ENCODE measurements at regions not wholly inside any gene's neighbourhood (a gene's known extent, or its start where the extent isn't known, plus 50 kb on each side); places are given as distances from the start of the nearest gene placed in this dataset.

GRCh38 chr15:29337156-29337959 lies 67.7 kb upstream of the NSMCE3 start:
- Mint-ChIP-seq H3K4me3 (no peak overlapping the region), H3K4me1 (no peaks in the 10 kb centered on the region), H3K9me3 (no peaks in the 10 kb centered on the region), H3K27me3 (peaks cover 1 to 3% of the 10 kb centered on the region in 2 donors), H3K27ac (no peak overlapping the region), H3K36me3 (no peaks in the 10 kb centered on the region)
- DNase-seq, result no peak
- H3K9me3 ChIP-seq (ENCODE audit: control insufficient read depth in 1 of 2, low read length in 2 of 2), result no peaks in the 10 kb centered on the region
- H3K27me3 ChIP-seq (ENCODE audit: insufficient read depth, low read length), result no peaks in the 10 kb centered on the region
- no peaks in the 10 kb centered on the region for H3K4me1 ChIP-seq (ENCODE audit: insufficient read depth, low read length)
- H3K36me3 ChIP-seq (ENCODE audit: insufficient read depth, low read length), result no peaks in the 10 kb centered on the region
- CTCF ChIA-PET (ENCODE audit: partially characterized antibody), result no interaction called here
- H3K27ac ChIP-seq (ENCODE audit: low read depth, low read length), result no peak overlapping the region
- intact Hi-C loops (cut with micrococcal nuclease), result no loop called here
- no peak overlapping the region for H3K4me3 ChIP-seq (ENCODE audit: low read length in 2 of 2)
- POLR2A ChIA-PET (ENCODE audit: partially characterized antibody), result no interaction called here

DNA sequence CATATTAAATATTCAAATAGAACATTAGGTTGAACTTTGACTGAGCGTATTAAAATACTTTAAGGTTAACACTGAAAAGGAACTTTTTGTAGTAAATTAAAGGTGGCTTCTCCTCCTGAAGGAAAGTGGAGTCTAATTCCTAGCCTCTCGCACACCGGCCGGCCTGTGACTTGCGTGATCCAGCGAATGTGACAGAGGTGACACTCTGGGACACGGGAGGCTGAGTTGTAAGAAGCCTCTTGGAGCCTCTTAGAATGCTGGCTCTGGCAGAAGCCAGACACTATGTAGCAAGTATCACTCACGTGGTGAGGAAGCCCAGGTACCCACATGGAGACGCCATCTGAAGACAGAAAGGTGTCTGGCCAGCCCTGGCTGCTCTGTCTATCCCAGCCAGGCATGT lies 64.9 kb upstream of the NSMCE3 start:
- no peaks in the 10 kb centered on the region for H3K36me3 Mint-ChIP-seq
- H3K27ac Mint-ChIP-seq, result no peak overlapping the region
- DNase-seq, result no peak
- Histone ChIP-seq H3K4me1 (ENCODE audit: insufficient read depth, low read length) (no peaks in the 10 kb centered on the region), H3K27me3 (ENCODE audit: insufficient read depth, low read length) (no peaks in the 10 kb centered on the region), H3K4me3 (ENCODE audit: low read length in 2 of 2) (no peak overlapping the region), H3K27ac (ENCODE audit: low read depth, low read length) (no peak overlapping the region), H3K9me3 (ENCODE audit: control insufficient read depth in 1 of 2, low read length in 2 of 2) (no peaks in the 10 kb centered on the region), H3K36me3 (ENCODE audit: insufficient read depth, low read length) (no peaks in the 10 kb centered on the region)
- no peak overlapping the region for H3K4me3 Mint-ChIP-seq
- ChIA-PET CTCF (ENCODE audit: partially characterized antibody) (no interaction called here), POLR2A (ENCODE audit: partially characterized antibody) (no interaction called here)
- intact Hi-C loops (cut with micrococcal nuclease), result no loop called here
- no peaks in the 10 kb centered on the region for H3K9me3 Mint-ChIP-seq
- H3K27me3 Mint-ChIP-seq, result peaks cover 1 to 6% of the 10 kb centered on the region in 2 donors
- H3K4me1 Mint-ChIP-seq, result no peaks in the 10 kb centered on the region

GRCh38 chr15:29333261-29333660 lies 63.6 kb upstream of the NSMCE3 start:
- H3K27ac ChIP-seq (ENCODE audit: low read depth, low read length), result no peak overlapping the region
- H3K9me3 ChIP-seq (ENCODE audit: control insufficient read depth in 1 of 2, low read length in 2 of 2), result no peaks in the 10 kb centered on the region
- POLR2A ChIA-PET (ENCODE audit: partially characterized antibody), result no interaction called here
- no peaks in the 10 kb centered on the region for H3K36me3 ChIP-seq (ENCODE audit: insufficient read depth, low read length)
- CTCF ChIA-PET (ENCODE audit: partially characterized antibody), result no interaction called here
- DNase-seq, result no peak
- H3K4me3 ChIP-seq (ENCODE audit: low read length in 2 of 2), result no peak overlapping the region
- H3K4me1 ChIP-seq (ENCODE audit: insufficient read depth, low read length), result no peaks in the 10 kb centered on the region
- Mint-ChIP-seq H3K36me3 (no peaks in the 10 kb centered on the region), H3K4me3 (no peak overlapping the region), H3K9me3 (no peaks in the 10 kb centered on the region), H3K4me1 (no peaks in the 10 kb centered on the region), H3K27ac (no peak overlapping the region), H3K27me3 (peaks cover 1 to 9% of the 10 kb centered on the region in 2 donors)
- H3K27me3 ChIP-seq (ENCODE audit: insufficient read depth, low read length), result no peaks in the 10 kb centered on the region
- intact Hi-C loops (cut with micrococcal nuclease), result no loop called here

- Mint-ChIP-seq H3K36me3 (no peaks in the 10 kb centered on the region), H3K4me1 (no peaks in the 10 kb centered on the region), H3K4me3 (no peak overlapping the region), H3K27me3 (peaks cover 4 to 9% of the 10 kb centered on the region in 2 donors), H3K27ac (no peak overlapping the region), H3K9me3 (peaks cover 0 to 4% (median 1%) of the 10 kb centered on the region in 8 donors)
- no peaks in the 10 kb centered on the region for H3K36me3 ChIP-seq (ENCODE audit: insufficient read depth, low read length)
- H3K4me3 ChIP-seq (ENCODE audit: low read length in 2 of 2), result no peak overlapping the region
- ChIA-PET POLR2A (ENCODE audit: partially characterized antibody) (no interaction called here), CTCF (ENCODE audit: partially characterized antibody) (no interaction called here)
- H3K4me1 ChIP-seq (ENCODE audit: insufficient read depth, low read length), result no peaks in the 10 kb centered on the region
- H3K9me3 ChIP-seq (ENCODE audit: control insufficient read depth in 1 of 2, low read length in 2 of 2), result no peaks in the 10 kb centered on the region
- no peaks in the 10 kb centered on the region for H3K27me3 ChIP-seq (ENCODE audit: insufficient read depth, low read length)
- H3K27ac ChIP-seq (ENCODE audit: low read depth, low read length), result no peak overlapping the region
- DNase-seq, result no peak
- intact Hi-C loops (cut with micrococcal nuclease), result no loop called here
Observed at GRCh38 chr15:29331669-29332068, 62.0 kb upstream of the NSMCE3 start.

GRCh38 chr15:29331071-29331470 lies 61.4 kb upstream of the NSMCE3 start:
- Histone ChIP-seq H3K9me3 (ENCODE audit: control insufficient read depth in 1 of 2, low read length in 2 of 2) (no peaks in the 10 kb centered on the region), H3K4me1 (ENCODE audit: insufficient read depth, low read length) (no peaks in the 10 kb centered on the region), H3K27ac (ENCODE audit: low read depth, low read length) (no peak overlapping the region), H3K36me3 (ENCODE audit: insufficient read depth, low read length) (no peaks in the 10 kb centered on the region), H3K27me3 (ENCODE audit: insufficient read depth, low read length) (no peaks in the 10 kb centered on the region), H3K4me3 (ENCODE audit: low read length in 2 of 2) (no peak overlapping the region)
- Mint-ChIP-seq H3K36me3 (no peaks in the 10 kb centered on the region), H3K4me3 (no peak overlapping the region), H3K4me1 (no peaks in the 10 kb centered on the region), H3K27ac (no peak overlapping the region), H3K27me3 (peaks cover 4 to 9% of the 10 kb centered on the region in 2 donors), H3K9me3 (peaks cover under 1 to 10% (median 6%) of the 10 kb centered on the region in 8 donors)
- intact Hi-C loops (cut with micrococcal nuclease), result no loop called here
- no peak for DNase-seq
- CTCF ChIA-PET (ENCODE audit: partially characterized antibody), result no interaction called here
- POLR2A ChIA-PET (ENCODE audit: partially characterized antibody), result no interaction called here

- Mint-ChIP-seq H3K4me3 (no peak overlapping the region), H3K27me3 (peaks cover 10 to 14% of the 10 kb centered on the region in 2 donors), H3K9me3 (peaks cover 5 to 42% (median 28%) of the 10 kb centered on the region in 8 donors), H3K4me1 (no peaks in the 10 kb centered on the region), H3K36me3 (no peaks in the 10 kb centered on the region), H3K27ac (no peak overlapping the region)
- no peak for DNase-seq
- Histone ChIP-seq H3K27ac (ENCODE audit: low read depth, low read length) (no peak overlapping the region), H3K4me3 (ENCODE audit: low read length in 2 of 2) (no peak overlapping the region), H3K27me3 (ENCODE audit: insufficient read depth, low read length) (no peaks in the 10 kb centered on the region), H3K36me3 (ENCODE audit: insufficient read depth, low read length) (no peaks in the 10 kb centered on the region), H3K4me1 (ENCODE audit: insufficient read depth, low read length) (no peaks in the 10 kb centered on the region), H3K9me3 (ENCODE audit: control insufficient read depth in 1 of 2, low read length in 2 of 2) (no peaks in the 10 kb centered on the region)
- ChIA-PET CTCF (ENCODE audit: partially characterized antibody) (no interaction called here), POLR2A (ENCODE audit: partially characterized antibody) (no interaction called here)
- intact Hi-C loops (cut with micrococcal nuclease), result no loop called here
Observed at GRCh38 chr15:29324746-29325145, 55.1 kb upstream of the NSMCE3 start.

DNA sequence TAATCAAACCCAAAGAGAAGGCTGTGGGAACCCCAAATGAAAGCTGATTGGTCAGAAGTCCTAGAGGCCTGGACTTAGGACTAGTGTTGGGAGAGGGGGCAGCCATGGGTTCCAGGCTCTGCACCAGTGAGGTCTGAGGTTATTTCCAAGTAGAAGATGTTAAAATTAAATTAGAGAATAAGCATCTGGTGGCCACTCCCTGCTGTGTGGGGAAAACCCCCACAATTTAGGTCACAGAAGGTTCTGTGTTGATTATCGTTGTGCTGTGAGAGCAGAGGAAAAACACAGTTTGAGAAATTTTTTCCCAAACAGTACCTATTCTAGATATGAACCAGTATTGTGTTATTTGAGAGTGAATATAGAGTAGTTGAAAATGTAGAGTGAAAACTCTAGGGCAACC lies 53.9 kb upstream of the NSMCE3 start:
- Mint-ChIP-seq H3K36me3 (no peaks in the 10 kb centered on the region), H3K4me1 (no peaks in the 10 kb centered on the region), H3K4me3 (no peak overlapping the region), H3K27ac (no peak overlapping the region), H3K27me3 (peaks cover 7 to 14% of the 10 kb centered on the region in 2 donors), H3K9me3 (peaks cover 5 to 42% (median 29%) of the 10 kb centered on the region in 8 donors)
- CTCF ChIA-PET (ENCODE audit: partially characterized antibody), result no interaction called here
- no peak overlapping the region for H3K4me3 ChIP-seq (ENCODE audit: low read length in 2 of 2)
- POLR2A ChIA-PET (ENCODE audit: partially characterized antibody), result no interaction called here
- DNase-seq, result no peak
- no peak overlapping the region for H3K27ac ChIP-seq (ENCODE audit: low read depth, low read length)
- H3K9me3 ChIP-seq (ENCODE audit: control insufficient read depth in 1 of 2, low read length in 2 of 2), result no peaks in the 10 kb centered on the region
- no peaks in the 10 kb centered on the region for H3K36me3 ChIP-seq (ENCODE audit: insufficient read depth, low read length)
- intact Hi-C loops (cut with micrococcal nuclease), result no loop called here
- H3K4me1 ChIP-seq (ENCODE audit: insufficient read depth, low read length), result no peaks in the 10 kb centered on the region
- H3K27me3 ChIP-seq (ENCODE audit: insufficient read depth, low read length), result no peaks in the 10 kb centered on the region

Data from CD4-positive, alpha-beta memory T cell (primary cell).